ENCODE measurements at regions not wholly inside any gene's neighbourhood (a gene's known extent, or its start where the extent isn't known, plus 50 kb on each side); places are given as distances from the start of the nearest gene placed in this dataset.

- TF ChIP-seq CTCF (conservative IDR thresholded peaks at IDR 0.05) (no peak), ZFX (IDR thresholded peaks at IDR 0.05) (no peak)
Observed at GRCh38 chr12:84692071-84692470, 220.5 kb downstream of the SLC6A15 start.
